GM18517 (cell line): ENCODE measurements at regions not wholly inside any gene's neighbourhood (a gene's known extent, or its start where the extent isn't known, plus 50 kb on each side); places are given as distances from the start of the nearest gene placed in this dataset.

Experiments
- ATAC-seq: cut with Tn5 transposase; IDR thresholded peaks from one replicate; pipeline ENCODE4 v1.9.1; 2021; ENCODE audit warnings: mild to moderate bottlenecking, moderate library complexity; ENCODE audit not compliant: unreplicated experiment

GRCh38 chr2:220451438-220451837 lies 824.0 kb downstream of the SLC4A3 start:
- ATAC-seq = no peak

- no peak for ATAC-seq
Observed at GRCh38 chr2:220452561-220452960, 825.1 kb downstream of the SLC4A3 start.

- no peak for ATAC-seq
Observed at GRCh38 chr2:220455351-220455990, 828.0 kb downstream of the SLC4A3 start.

- no peak for ATAC-seq
Observed at GRCh38 chr2:220458051-220458450, 830.6 kb downstream of the SLC4A3 start.

DNA sequence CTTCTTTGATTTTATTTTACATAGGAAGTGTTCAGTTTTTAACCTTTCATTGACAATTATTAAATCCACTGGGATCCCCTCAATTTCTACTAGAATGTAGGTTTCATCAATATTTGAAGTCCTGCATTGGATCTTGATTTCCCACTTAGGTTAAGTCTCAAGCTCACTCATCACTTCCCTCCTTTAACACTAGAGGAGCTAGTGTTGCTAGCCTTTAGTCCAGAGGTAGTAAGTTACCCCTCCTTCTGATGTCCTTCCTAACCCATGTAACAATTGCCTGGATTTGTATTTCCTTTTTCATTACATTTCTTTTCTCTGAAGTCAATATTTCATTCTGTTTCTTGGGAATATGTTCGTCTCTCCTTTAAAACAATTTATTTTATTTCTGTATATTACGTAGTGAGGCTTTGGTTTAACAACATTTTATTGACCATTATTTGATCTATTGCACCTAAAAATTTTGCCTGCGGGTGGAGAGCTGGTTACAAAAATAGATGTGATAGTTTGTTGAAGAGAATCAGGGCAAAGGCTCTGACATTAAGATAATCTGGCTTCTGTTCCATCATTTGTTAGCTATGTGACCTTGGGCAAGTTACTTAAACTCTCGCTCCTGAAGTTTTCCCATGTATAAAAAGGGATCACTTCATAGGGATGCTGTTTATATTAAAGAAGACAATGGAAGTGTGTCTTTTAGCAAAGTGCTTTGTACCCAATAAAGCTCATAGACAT lies 833.0 kb downstream of the SLC4A3 start:
- no peak for ATAC-seq

DNA sequence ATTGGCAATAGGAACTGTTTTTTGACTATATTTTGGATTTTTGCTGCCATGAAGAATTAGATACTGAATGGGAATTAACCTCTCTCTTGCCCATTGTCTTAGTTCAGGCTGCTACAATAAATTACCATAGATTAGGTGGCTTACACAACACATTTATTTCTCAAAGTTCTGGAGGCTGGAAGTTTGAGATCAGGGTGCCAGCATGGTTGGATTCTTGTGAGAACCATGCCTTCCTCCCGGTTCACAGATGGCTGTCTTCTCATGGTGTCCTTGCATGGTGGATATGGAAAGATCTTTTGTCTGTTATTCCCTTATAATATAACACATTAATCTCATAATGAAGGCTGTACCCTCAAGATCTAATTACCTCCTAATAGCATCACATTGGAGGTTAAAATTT lies 836.4 kb downstream of the SLC4A3 start:
- no peak for ATAC-seq

DNA sequence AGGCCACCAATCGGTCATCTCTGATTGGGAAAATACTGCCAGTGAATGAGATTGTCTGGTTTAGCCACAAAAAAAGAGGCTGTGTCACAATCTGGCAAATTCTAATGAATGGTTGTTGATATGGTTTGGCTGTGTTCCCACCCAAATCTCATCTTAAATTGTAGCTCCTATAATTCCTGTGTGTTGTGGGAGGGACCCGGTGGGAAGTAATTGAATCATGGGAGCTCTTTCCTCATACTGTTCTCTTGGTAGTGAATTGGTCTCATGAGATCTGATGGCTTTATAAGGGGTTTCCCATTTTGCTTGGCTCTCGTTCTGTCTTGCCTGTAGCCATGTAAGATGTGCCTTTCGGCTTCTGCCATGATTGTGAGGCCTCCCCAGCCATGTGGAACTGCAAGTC lies 838.3 kb downstream of the SLC4A3 start:
- ATAC-seq = no peak

DNA sequence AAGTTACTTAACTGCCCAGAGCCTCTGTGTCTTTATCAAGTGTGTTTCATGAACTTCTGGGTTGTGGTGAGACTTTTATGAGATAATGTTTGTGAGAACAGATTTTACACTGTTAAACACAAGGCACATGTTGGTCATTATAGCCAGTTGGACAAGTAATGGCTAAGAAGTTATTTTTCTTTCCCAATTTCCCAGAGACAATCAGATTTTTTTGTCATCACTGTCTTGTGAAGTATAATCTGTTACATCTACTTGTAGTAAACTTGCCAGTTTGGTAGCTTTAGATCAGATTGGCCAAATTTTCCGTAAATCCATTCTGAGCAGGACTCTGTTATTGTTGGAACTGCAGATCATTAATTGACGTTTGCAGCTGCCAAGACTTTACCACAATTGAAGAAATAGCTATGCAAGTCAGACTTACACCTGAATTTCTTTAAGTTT lies 838.8 kb downstream of the SLC4A3 start:
- ATAC-seq = no peak

DNA sequence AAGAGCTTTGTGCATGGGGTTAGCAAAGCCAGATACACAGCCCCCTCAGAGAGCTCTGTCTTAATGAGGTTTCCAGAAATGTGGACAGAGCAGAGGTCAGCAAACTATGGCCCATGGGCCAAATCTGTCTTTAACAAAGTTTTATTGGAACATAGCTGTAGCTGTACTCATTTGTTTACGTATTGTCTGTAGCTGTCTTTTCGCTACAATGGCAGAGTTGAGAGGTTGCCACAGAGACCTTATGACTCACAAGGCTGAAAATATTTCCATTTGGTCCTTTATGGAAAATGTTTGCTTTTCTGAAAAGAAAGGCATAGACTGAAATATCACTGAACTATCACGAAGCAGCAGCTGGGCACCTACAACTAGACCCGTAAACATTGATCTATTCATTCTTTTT lies 841.8 kb downstream of the SLC4A3 start:
- no peak for ATAC-seq

DNA sequence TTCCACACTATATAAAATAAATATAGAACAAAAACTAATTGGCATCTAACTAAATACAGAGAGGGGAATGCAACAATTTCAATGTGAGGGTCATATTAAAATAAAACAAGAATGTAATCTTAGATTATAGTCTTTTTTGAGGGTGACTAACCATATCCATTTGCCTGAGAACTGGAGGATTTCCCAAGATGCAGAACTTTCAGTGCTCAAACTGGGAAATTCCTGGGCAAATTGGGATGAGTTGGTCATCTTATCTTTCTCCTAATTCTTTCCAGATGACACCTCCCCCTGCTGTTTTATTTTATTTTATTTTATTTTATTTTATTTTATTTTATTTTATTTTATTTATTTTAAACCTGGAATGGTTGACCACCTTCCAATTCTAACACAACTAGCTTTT lies 846.2 kb downstream of the SLC4A3 start:
- ATAC-seq = no peak

DNA sequence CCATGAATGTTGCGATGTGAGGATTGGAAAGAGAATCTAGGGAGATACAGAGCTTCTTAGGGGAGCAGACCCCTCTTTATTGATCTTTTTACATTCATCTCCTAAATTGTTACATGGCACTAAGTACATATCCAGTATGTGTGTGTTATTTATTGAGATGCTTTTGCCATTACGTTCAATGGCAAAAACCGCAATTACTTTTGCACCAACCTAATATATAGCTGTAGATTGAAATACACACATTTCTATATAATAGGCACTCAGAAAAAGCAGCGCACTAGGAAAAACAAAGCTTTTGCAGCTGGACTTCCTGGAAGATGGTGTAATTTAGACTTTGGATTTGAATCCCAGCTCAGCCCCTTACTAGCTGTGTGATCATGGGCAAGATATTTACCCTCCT lies 849.4 kb downstream of the SLC4A3 start:
- ATAC-seq = no peak

DNA sequence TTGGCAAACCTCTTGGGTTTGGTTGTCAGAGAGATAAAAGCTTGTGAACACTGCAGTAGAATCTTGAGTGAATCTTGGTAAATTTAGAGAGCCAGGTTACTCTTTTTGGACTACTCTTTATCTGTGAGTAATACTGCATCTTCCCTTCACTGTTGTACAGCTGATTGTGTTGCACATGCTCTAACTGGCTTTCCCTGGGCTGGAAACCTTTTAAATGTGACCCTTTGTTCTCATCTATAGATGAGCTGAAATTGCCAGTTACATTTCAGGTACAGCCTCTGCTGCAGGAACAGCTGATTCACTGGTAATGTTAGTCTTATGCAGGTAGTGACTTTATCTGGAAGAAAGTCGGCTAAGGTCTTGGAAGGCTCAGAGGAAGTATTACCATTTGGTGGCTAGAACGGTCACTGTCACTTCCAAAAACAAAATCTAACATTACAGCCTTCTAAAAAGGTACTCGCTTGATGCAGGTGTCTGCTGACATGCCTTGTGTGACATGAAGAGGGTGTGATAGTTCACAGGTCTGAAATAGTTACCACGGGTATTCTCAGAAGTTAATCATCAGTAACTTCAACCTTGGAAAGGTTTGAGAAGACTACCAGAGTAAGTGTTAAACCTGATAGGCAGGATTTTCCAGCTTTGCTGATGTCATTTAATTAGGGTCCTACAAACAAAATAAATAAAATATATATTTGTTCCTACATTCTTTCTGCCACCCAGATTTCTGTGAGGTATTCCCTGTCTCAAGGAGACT lies 851.1 kb downstream of the SLC4A3 start:
- no peak for ATAC-seq

DNA sequence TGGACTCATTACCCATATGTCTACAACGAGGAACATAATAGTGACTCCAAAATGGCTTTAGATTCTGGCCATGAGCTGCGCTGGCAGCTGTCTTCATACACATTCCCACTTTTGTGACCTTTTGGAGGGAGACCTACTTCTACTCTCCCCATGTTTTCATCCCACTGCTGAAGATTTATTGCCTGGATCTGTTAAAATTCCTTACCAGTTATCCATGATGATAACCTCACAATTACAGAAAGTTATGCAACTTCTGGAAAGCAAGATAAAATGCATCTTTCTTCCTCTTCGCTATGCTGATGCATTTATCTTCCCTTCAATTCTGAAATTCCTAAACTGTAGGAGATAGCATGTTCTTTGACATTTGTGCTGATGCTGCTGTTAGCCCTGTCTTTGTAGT lies 855.3 kb downstream of the SLC4A3 start:
- ATAC-seq = no peak

DNA sequence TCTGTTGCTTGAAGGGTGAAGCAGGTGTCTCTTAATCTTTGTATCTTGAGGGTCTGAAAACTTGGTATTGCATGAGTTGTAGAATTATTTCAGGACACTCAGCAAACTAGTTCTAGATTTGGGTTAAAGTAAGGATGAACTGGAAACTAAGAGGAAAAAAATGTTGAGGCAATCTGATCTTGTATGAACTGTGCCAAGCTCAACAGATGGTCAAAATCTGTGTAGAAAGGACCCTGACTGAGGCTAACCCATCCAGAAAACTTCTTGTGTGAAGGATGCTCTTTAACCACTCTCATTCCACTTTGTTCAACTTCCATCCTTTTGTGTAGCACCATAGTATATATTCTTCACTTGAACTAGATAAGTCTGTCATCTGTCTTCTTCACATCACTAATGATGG lies 861.7 kb downstream of the SLC4A3 start:
- ATAC-seq = no peak

DNA sequence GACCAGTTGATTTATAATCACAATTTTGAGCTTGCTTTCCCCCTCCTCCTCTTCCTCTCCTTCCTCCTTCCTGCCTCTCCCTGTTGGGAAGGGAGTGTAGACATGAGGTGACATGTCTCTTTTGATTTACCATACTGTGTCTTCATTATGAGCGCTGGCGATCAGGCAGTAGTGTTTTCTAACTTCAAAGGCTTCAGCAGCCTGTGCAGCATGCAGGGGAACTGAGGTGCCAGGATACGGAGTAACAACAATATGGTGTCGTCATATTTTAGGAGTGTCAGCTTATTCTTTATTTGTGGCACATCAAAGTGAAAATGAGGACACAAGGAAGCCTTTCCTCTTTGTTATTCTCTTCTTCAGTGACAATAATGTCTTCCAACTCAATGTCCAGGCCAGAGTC lies 864.2 kb downstream of the SLC4A3 start:
- ATAC-seq = no peak

DNA sequence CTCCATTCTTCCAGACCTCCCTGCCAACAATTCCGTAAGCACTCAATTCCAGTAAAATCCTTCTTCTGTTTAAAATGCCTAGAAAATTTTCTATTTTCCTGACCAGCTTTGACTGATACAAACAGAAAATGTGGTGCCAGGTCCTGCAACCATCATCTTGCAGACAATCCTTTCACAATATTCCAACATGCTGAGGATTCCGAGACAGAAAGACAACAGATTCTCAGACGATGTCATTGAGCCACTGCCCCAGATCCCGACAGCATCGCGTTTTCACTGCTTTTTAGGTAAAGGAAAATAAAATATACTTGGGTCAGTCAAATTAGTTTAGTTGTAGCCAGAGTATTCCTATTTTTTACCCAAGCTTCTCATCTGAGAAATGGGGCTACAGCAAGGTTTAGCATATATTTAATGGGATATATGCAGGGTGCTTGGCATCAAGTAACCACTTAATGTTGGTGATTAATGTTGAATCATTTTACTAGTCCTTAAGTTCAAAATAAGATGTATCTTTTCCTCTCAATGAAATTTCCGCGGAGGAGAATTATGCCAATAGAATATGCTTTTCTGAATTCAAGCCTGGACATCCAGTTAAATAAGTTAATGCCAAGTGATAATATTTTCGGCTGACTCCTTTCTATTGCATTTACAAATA lies 866.6 kb downstream of the SLC4A3 start:
- ATAC-seq = no peak

DNA sequence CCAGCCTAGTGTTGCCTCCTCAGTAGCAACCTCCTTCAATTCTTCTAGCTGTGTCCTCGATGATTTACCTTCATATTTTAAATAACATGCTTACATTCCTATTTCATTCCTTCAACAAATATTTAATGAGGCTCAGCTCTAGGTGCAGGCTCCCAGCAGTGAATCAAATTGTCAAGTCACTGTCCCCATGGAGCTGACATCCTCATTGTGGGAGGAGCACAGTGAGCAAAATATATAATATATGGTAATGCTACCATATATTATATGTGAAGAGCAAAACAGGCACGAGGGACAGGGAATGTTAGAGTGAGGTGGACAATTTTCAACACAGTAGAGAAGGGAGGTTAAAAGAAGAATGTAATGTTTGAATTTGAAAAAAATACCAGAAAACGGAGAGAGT lies 869.1 kb downstream of the SLC4A3 start:
- no peak for ATAC-seq

DNA sequence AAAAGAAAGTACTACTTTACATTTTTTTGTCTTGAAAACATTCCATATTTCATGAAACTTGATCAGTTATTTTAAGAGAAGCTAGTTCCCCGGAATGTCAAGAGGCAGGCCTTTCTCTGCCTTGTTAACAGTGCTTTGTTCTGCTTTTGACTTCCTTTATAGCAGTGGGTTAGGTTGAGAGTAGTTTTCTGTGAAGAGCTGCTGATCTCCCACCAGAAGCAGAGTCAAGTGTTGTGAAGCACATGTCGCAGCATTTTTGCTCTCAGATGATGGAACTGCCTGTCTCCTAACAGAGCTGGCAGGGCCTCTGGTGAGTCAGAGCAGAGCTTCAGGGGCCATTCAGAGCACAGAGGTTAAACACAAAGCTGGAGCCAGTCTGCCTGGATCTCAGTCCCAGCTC lies 871.8 kb downstream of the SLC4A3 start:
- no peak for ATAC-seq

DNA sequence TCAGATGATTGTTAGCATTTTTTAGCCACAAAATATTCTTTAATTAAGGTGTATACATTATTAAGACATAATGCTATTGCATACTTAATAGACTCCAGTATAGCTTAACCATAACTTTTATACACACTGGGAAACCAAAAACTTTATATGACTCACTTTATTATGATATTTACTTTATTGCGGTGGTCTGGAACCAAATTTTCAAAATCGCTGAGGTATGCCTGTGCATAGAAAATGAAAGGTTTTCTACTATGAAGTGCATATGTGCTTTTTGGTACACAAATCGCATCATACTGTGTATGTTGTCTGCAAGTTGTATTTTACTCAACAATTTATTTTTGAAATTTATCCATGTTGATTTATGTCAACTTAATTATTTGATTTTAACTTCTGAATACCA lies 875.1 kb downstream of the SLC4A3 start:
- ATAC-seq = no peak

DNA sequence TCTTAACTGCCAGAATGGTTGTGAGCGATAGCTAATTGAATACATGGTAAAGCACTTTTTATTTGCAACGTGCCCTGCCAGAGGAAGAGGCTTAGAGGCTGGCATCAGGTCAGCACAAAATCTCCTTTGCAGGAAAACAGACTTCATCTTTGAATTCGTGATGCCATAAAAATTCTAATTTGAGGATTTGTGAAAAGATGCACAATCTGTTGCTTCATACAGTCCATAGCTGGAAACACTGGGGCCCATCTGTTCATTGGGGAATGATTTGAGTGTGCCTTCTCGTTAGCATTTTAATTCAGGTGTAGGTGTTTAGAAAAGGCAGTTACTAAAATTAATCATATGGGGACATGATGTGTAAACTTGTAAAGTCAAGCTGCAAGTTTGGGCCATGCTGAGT lies 876.0 kb downstream of the SLC4A3 start:
- no peak for ATAC-seq

DNA sequence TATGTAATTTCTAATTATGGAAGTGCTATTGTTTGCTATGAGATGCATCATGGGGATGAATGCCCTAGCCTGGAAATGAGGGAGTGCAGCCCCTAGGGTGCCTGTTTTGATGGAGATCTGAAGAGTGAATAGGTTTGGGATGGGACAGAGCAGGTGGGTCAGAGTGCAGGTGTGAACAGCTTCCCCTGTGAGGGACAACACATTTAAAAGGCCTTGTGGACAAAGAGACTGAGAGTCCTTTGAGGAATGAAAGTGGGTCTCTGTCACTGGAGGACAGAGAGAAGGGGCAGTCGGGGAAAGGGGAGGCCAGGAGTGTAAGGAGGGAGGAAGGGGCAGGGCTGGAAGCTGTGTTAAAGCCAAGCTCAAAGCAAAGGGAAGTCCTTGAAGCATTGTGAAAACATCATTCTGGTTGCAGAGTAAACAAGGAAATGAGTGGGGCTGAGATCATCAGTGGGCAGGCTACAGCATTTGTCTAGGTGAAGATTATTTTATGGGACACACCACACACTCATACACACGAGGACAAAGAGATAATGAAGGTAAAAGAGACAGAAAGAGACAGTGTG lies 877.6 kb downstream of the SLC4A3 start:
- no peak for ATAC-seq
